ENCODE measurements at regions not wholly inside any gene's neighbourhood (a gene's known extent, or its start where the extent isn't known, plus 50 kb on each side); places are given as distances from the start of the nearest gene placed in this dataset.

GRCh38 chr9:107683566-107683965 is 194.0 kb upstream of the KLF4 start:
- no peaks in the 10 kb centered on the region for H3K36me3 ChIP-seq (ENCODE audit: control insufficient read depth, insufficient read depth, low read length)
- H3K4me3 ChIP-seq (ENCODE audit: low read depth, low read length) = no peak overlapping the region
- peaks cover 3% of the 10 kb centered on the region for H3K4me1 ChIP-seq (ENCODE audit: control insufficient read depth, insufficient read depth, low read length)
- DNase-seq (ENCODE audit: low read depth in 4 of 6, low spot score in 6 of 6) = no peak
- H3K27me3 ChIP-seq (ENCODE audit: control insufficient read depth, insufficient read depth, low read length) = no peaks in the 10 kb centered on the region
- no peaks in the 10 kb centered on the region for H3K9me3 ChIP-seq (ENCODE audit: control insufficient read depth, insufficient read depth, low read length)
- no peak overlapping the region for H3K27ac ChIP-seq (ENCODE audit: low read depth, low read length)

- Histone ChIP-seq H3K4me1 (ENCODE audit: control insufficient read depth, insufficient read depth, low read length) (peaks cover 3% of the 10 kb centered on the region), H3K36me3 (ENCODE audit: control insufficient read depth, insufficient read depth, low read length) (no peaks in the 10 kb centered on the region), H3K27ac (ENCODE audit: low read depth, low read length) (no peak overlapping the region), H3K27me3 (ENCODE audit: control insufficient read depth, insufficient read depth, low read length) (no peaks in the 10 kb centered on the region), H3K4me3 (ENCODE audit: low read depth, low read length) (no peak overlapping the region), H3K9me3 (ENCODE audit: control insufficient read depth, insufficient read depth, low read length) (no peaks in the 10 kb centered on the region)
- DNase-seq (ENCODE audit: low read depth in 4 of 6, low spot score in 6 of 6) = no peak
- WGBS (ENCODE audit: insufficient coverage) = 85% methylated on average over 3 of the region's 4 CpGs
Observed at GRCh38 chr9:107681988-107682387, 192.4 kb upstream of the KLF4 start.

- no peak for DNase-seq (ENCODE audit: low read depth in 4 of 6, low spot score in 6 of 6)
- Histone ChIP-seq H3K27ac (ENCODE audit: low read depth, low read length) (no peak overlapping the region), H3K36me3 (ENCODE audit: control insufficient read depth, insufficient read depth, low read length) (no peaks in the 10 kb centered on the region), H3K4me1 (ENCODE audit: control insufficient read depth, insufficient read depth, low read length) (no peaks in the 10 kb centered on the region), H3K4me3 (ENCODE audit: low read depth, low read length) (no peak overlapping the region), H3K9me3 (ENCODE audit: control insufficient read depth, insufficient read depth, low read length) (no peaks in the 10 kb centered on the region), H3K27me3 (ENCODE audit: control insufficient read depth, insufficient read depth, low read length) (no peaks in the 10 kb centered on the region)
- WGBS (ENCODE audit: insufficient coverage) = 87% methylated on average over 6 of the region's 10 CpGs
Observed at GRCh38 chr9:107675351-107676259, 186.0 kb upstream of the KLF4 start.

- Histone ChIP-seq H3K27ac (ENCODE audit: low read depth, low read length) (no peak overlapping the region), H3K27me3 (ENCODE audit: control insufficient read depth, insufficient read depth, low read length) (no peaks in the 10 kb centered on the region)
- no peak for DNase-seq (ENCODE audit: low read depth in 4 of 6, low spot score in 6 of 6)
Observed at GRCh38 chr9:107674721-107675277, 185.2 kb upstream of the KLF4 start.

GRCh38 chr9:107673861-107674720 is 184.5 kb upstream of the KLF4 start:
- H3K9me3 ChIP-seq (ENCODE audit: control insufficient read depth, insufficient read depth, low read length) = no peaks in the 10 kb centered on the region
- no peak overlapping the region for H3K4me3 ChIP-seq (ENCODE audit: low read depth, low read length)
- H3K4me1 ChIP-seq (ENCODE audit: control insufficient read depth, insufficient read depth, low read length) = no peaks in the 10 kb centered on the region
- no peak for DNase-seq (ENCODE audit: low read depth in 4 of 6, low spot score in 6 of 6)
- no peak overlapping the region for H3K27ac ChIP-seq (ENCODE audit: low read depth, low read length)
- H3K36me3 ChIP-seq (ENCODE audit: control insufficient read depth, insufficient read depth, low read length) = no peaks in the 10 kb centered on the region
- H3K27me3 ChIP-seq (ENCODE audit: control insufficient read depth, insufficient read depth, low read length) = no peaks in the 10 kb centered on the region
- WGBS (ENCODE audit: insufficient coverage) = no CpG with 5 or more reads among the region's 3 CpGs

More at GRCh38 chr9:107674721-107675277, 185.2 kb upstream of the KLF4 start:
- H3K4me1 ChIP-seq (ENCODE audit: control insufficient read depth, insufficient read depth, low read length) = no peaks in the 10 kb centered on the region
- H3K36me3 ChIP-seq (ENCODE audit: control insufficient read depth, insufficient read depth, low read length) = no peaks in the 10 kb centered on the region
- no peaks in the 10 kb centered on the region for H3K9me3 ChIP-seq (ENCODE audit: control insufficient read depth, insufficient read depth, low read length)
- H3K4me3 ChIP-seq (ENCODE audit: low read depth, low read length) = no peak overlapping the region
- WGBS (ENCODE audit: insufficient coverage) = 66% methylated on average over 3 of the region's 5 CpGs

GRCh38 chr9:107671588-107671987 is 182.0 kb upstream of the KLF4 start:
- DNase-seq (ENCODE audit: low read depth in 4 of 6, low spot score in 6 of 6) = no peak
- Histone ChIP-seq H3K4me3 (ENCODE audit: low read depth, low read length) (no peak overlapping the region), H3K27ac (ENCODE audit: low read depth, low read length) (no peak overlapping the region)

GRCh38 chr9:107669422-107669821 is 179.9 kb upstream of the KLF4 start:
- no peak for DNase-seq (ENCODE audit: low read depth in 4 of 6, low spot score in 6 of 6)
- Histone ChIP-seq H3K4me3 (ENCODE audit: low read depth, low read length) (no peak overlapping the region), H3K27ac (ENCODE audit: low read depth, low read length) (no peak overlapping the region), H3K9me3 (ENCODE audit: control insufficient read depth, insufficient read depth, low read length) (no peaks in the 10 kb centered on the region), H3K4me1 (ENCODE audit: control insufficient read depth, insufficient read depth, low read length) (peaks cover 10% of the 10 kb centered on the region), H3K36me3 (ENCODE audit: control insufficient read depth, insufficient read depth, low read length) (no peaks in the 10 kb centered on the region), H3K27me3 (ENCODE audit: control insufficient read depth, insufficient read depth, low read length) (no peaks in the 10 kb centered on the region)
- 81% methylated on average over 4 of the region's 8 CpGs for WGBS (ENCODE audit: insufficient coverage)

More at GRCh38 chr9:107671588-107671987, 182.0 kb upstream of the KLF4 start:
- no peaks in the 10 kb centered on the region for H3K36me3 ChIP-seq (ENCODE audit: control insufficient read depth, insufficient read depth, low read length)
- no peaks in the 10 kb centered on the region for H3K9me3 ChIP-seq (ENCODE audit: control insufficient read depth, insufficient read depth, low read length)
- peaks cover 10% of the 10 kb centered on the region for H3K4me1 ChIP-seq (ENCODE audit: control insufficient read depth, insufficient read depth, low read length)
- no peaks in the 10 kb centered on the region for H3K27me3 ChIP-seq (ENCODE audit: control insufficient read depth, insufficient read depth, low read length)
- WGBS (ENCODE audit: insufficient coverage) = no CpG with 5 or more reads among the region's 1 CpG

GRCh38 chr9:107667231-107668070 is 177.9 kb upstream of the KLF4 start:
- DNase-seq (ENCODE audit: low read depth in 4 of 6, low spot score in 6 of 6) = peak in 3 of 6 donors; percentile 28 to 53 (median 39)
- 42% methylated on average over 15 of the region's 16 CpGs for WGBS (ENCODE audit: insufficient coverage)

GRCh38 chr9:107665057-107665456 is 175.5 kb upstream of the KLF4 start:
- Histone ChIP-seq H3K4me1 (ENCODE audit: control insufficient read depth, insufficient read depth, low read length) (peaks cover 10% of the 10 kb centered on the region), H3K36me3 (ENCODE audit: control insufficient read depth, insufficient read depth, low read length) (no peaks in the 10 kb centered on the region), H3K27ac (ENCODE audit: low read depth, low read length) (no peak overlapping the region), H3K9me3 (ENCODE audit: control insufficient read depth, insufficient read depth, low read length) (no peaks in the 10 kb centered on the region), H3K4me3 (ENCODE audit: low read depth, low read length) (no peak overlapping the region), H3K27me3 (ENCODE audit: control insufficient read depth, insufficient read depth, low read length) (no peaks in the 10 kb centered on the region)
- no peak for DNase-seq (ENCODE audit: low read depth in 4 of 6, low spot score in 6 of 6)
- no CpG with 5 or more reads among the region's 4 CpGs for WGBS (ENCODE audit: insufficient coverage)

More at GRCh38 chr9:107667231-107668070, 177.9 kb upstream of the KLF4 start:
- Histone ChIP-seq H3K4me3 (ENCODE audit: low read depth, low read length) (no peak overlapping the region), H3K27ac (ENCODE audit: low read depth, low read length) (peak overlapping the region; percentile 35), H3K4me1 (ENCODE audit: control insufficient read depth, insufficient read depth, low read length) (peaks cover 10% of the 10 kb centered on the region), H3K36me3 (ENCODE audit: control insufficient read depth, insufficient read depth, low read length) (no peaks in the 10 kb centered on the region), H3K27me3 (ENCODE audit: control insufficient read depth, insufficient read depth, low read length) (no peaks in the 10 kb centered on the region), H3K9me3 (ENCODE audit: control insufficient read depth, insufficient read depth, low read length) (no peaks in the 10 kb centered on the region)
